OCI-LY3 (cell line): ENCODE measurements at regions not wholly inside any gene's neighbourhood (a gene's known extent, or its start where the extent isn't known, plus 50 kb on each side); places are given as distances from the start of the nearest gene placed in this dataset.
"Not testable (repeated sequence)": the region's sequence is repeated elsewhere in the genome, so short reads cannot be mapped to it uniquely, and the experiment has no call there.

ENCODE experiments used
- H2AFZ ChIP-seq: fragments of 200-600, 300-600 bp; shearing (Covaris generic); 2 replicates; pipeline ENCODE4 v1.6.0; 2014; ENCODE audit warnings: antibody characterized with exemption, low read depth, low read length
- H3K27ac ChIP-seq: fragments of 200-600, 300-600 bp; sonication (generic); 2 replicates; pipeline ENCODE4 v1.5.1; 2014; ENCODE audit warnings: mild to moderate bottlenecking, low read length, moderate library complexity, mixed read lengths
- H3K27me3 ChIP-seq: fragments of 200-600, 300-600 bp; sonication (generic); 2 replicates; pipeline ENCODE4 v1.6.1; 2014; ENCODE audit warnings: low read depth, low read length, mixed read lengths
- H3K36me3 ChIP-seq: fragments of 200-600, 300-600 bp; sonication (generic); replicated peaks from 2 replicates; pipeline ENCODE3; 2014; ENCODE audit warnings: low read depth, low read length, mixed read lengths
- H3K4me1 ChIP-seq: fragments of 300-600, 200-600 bp; sonication (generic); 2 replicates; pipeline ENCODE4 v1.6.1; 2014; ENCODE audit warnings: low read length, mixed read lengths
- H3K4me2 ChIP-seq: fragments of 200-600, 300-600 bp; sonication (generic); 2 replicates; pipeline ENCODE4 v1.6.1; 2014; ENCODE audit warnings: low read length, mixed read lengths
- H3K4me3 ChIP-seq: fragments of 300-600, 200-600 bp; sonication (generic); 2 replicates; pipeline ENCODE4 v1.5.1; 2014; ENCODE audit warnings: antibody characterized with exemption, mild to moderate bottlenecking, low read length, moderate library complexity
- H3K79me2 ChIP-seq: fragments of 300-600, 200-600 bp; shearing (Covaris generic); 2 replicates; pipeline ENCODE4 v1.6.1; 2014; ENCODE audit warnings: mild to moderate bottlenecking, low read length, mixed read lengths
- H3K9ac ChIP-seq: fragments of 300-600, 200-600 bp; shearing (Covaris generic); 2 replicates; pipeline ENCODE4 v1.6.0; 2014; ENCODE audit warnings: mild to moderate bottlenecking, low read length, moderate library complexity
- H3K9me3 ChIP-seq: fragments of 200-600, 300-600 bp; shearing (Covaris generic); 2 replicates; pipeline ENCODE4 v1.6.1; 2014; ENCODE audit warnings: low read length, mixed read lengths; ENCODE audit not compliant: insufficient read depth
- H4K20me1 ChIP-seq: fragments of 200-600, 300-600 bp; sonication (generic); 2 replicates; pipeline ENCODE4 v1.6.1; 2016; ENCODE audit warnings: low read length, mixed read lengths; ENCODE audit not compliant: insufficient read depth
- CTCF ChIP-seq: fragments of 200-600, 300-600 bp; sonication (generic); IDR thresholded peaks from 2 replicates; pipeline ENCODE4 v1.5.1; 2014; ENCODE audit warnings: antibody characterized with exemption, low read length, low read depth
- EZH2phosphoT487 ChIP-seq: fragments of 200-600 bp; shearing (Covaris generic); IDR thresholded peaks from 2 replicates; pipeline ENCODE4 v1.6.1; 2018; ENCODE audit warnings: antibody characterized with exemption, mixed run types, low read depth

- no peak overlapping the region for H3K27ac ChIP-seq
- no peak overlapping the region for H3K4me2 ChIP-seq
- H3K36me3 ChIP-seq: no peaks in the 10 kb centered on the region
- no peaks in the 10 kb centered on the region for H4K20me1 ChIP-seq
- no peak for TF ChIP-seq CTCF
- TF ChIP-seq EZH2phosphoT487: no peak
- H2AFZ ChIP-seq: no peak overlapping the region
- no peak overlapping the region for H3K9ac ChIP-seq
- H3K9me3 ChIP-seq: no peaks in the 10 kb centered on the region
- no peaks in the 10 kb centered on the region for H3K79me2 ChIP-seq
- no peaks in the 10 kb centered on the region for H3K4me1 ChIP-seq
- H3K27me3 ChIP-seq: no peaks in the 10 kb centered on the region
- H3K4me3 ChIP-seq: no peak overlapping the region
Observed at GRCh38 chr17:27088767-27089078, 205.2 kb upstream of the WSB1 start.

GRCh38 chr17:27089079-27089928, 204.6 kb upstream of the WSB1 start:
- H3K36me3 ChIP-seq, H3K4me1 ChIP-seq, H2AFZ ChIP-seq, H3K4me3 ChIP-seq, H3K79me2 ChIP-seq, H3K27ac ChIP-seq, H4K20me1 ChIP-seq, H3K9me3 ChIP-seq, H3K27me3 ChIP-seq, H3K9ac ChIP-seq, H3K4me2 ChIP-seq: not testable (repeated sequence)

GRCh38 chr17:27089929-27090247, 204.0 kb upstream of the WSB1 start:
- no peak overlapping the region for H2AFZ ChIP-seq
- no peak overlapping the region for H3K4me3 ChIP-seq
- H3K9ac ChIP-seq: no peak overlapping the region
- H3K27me3 ChIP-seq: no peaks in the 10 kb centered on the region
- no peak overlapping the region for H3K27ac ChIP-seq
- no peak overlapping the region for H3K4me2 ChIP-seq
- H3K79me2 ChIP-seq: no peaks in the 10 kb centered on the region
- no peaks in the 10 kb centered on the region for H3K9me3 ChIP-seq
- no peak for TF ChIP-seq CTCF
- no peak for TF ChIP-seq EZH2phosphoT487
- no peaks in the 10 kb centered on the region for H3K4me1 ChIP-seq
- H3K36me3 ChIP-seq: no peaks in the 10 kb centered on the region
- H4K20me1 ChIP-seq: no peaks in the 10 kb centered on the region

- H3K36me3 ChIP-seq, H3K27ac ChIP-seq, H4K20me1 ChIP-seq, H3K9ac ChIP-seq, H3K4me1 ChIP-seq, H2AFZ ChIP-seq, H3K4me3 ChIP-seq, H3K79me2 ChIP-seq, H3K27me3 ChIP-seq, H3K4me2 ChIP-seq, H3K9me3 ChIP-seq: not testable (repeated sequence)
Observed at GRCh38 chr17:27090450-27091042, 203.4 kb upstream of the WSB1 start.

- Histone ChIP-seq H3K36me3 (no peaks in the 10 kb centered on the region), H3K79me2 (no peaks in the 10 kb centered on the region), H3K9ac (no peak overlapping the region), H3K27me3 (no peaks in the 10 kb centered on the region), H3K4me1 (no peaks in the 10 kb centered on the region), H2AFZ (no peak overlapping the region), H3K27ac (no peak overlapping the region), H3K4me3 (no peak overlapping the region), H3K9me3 (no peaks in the 10 kb centered on the region), H3K4me2 (no peak overlapping the region), H4K20me1 (no peaks in the 10 kb centered on the region)
- no peak for TF ChIP-seq CTCF
- TF ChIP-seq EZH2phosphoT487: no peak
Observed at GRCh38 chr17:27091043-27091497, 202.8 kb upstream of the WSB1 start.

- H4K20me1 ChIP-seq, H3K4me2 ChIP-seq, H3K4me1 ChIP-seq, H3K9ac ChIP-seq, H3K79me2 ChIP-seq, H3K9me3 ChIP-seq, H3K36me3 ChIP-seq, H3K4me3 ChIP-seq, H3K27me3 ChIP-seq, H3K27ac ChIP-seq, H2AFZ ChIP-seq: not testable (repeated sequence)
Observed at GRCh38 chr17:27094179-27094578, 199.7 kb upstream of the WSB1 start.

GRCh38 chr17:27095821-27096220, 198.1 kb upstream of the WSB1 start:
- not testable (repeated sequence) for H3K4me1 ChIP-seq, H3K9ac ChIP-seq, H3K36me3 ChIP-seq, H2AFZ ChIP-seq, H3K4me3 ChIP-seq, H4K20me1 ChIP-seq, H3K27me3 ChIP-seq, H3K27ac ChIP-seq, H3K79me2 ChIP-seq, H3K9me3 ChIP-seq, H3K4me2 ChIP-seq
